Esophagus squamous epithelium (tissue), 5 donors: ENCODE measurements at regions not wholly inside any gene's neighbourhood (a gene's known extent, or its start where the extent isn't known, plus 50 kb on each side); places are given as distances from the start of the nearest gene placed in this dataset.

Experiments used
- DNase-seq: peaks from one replicate; lab custom pipeline; 2025; lab: John Stamatoyannopoulos, UW
- H3K27ac ChIP-seq, 4 donors: fragments of 200-600 bp; sonication (generic); one replicate each; pipeline ENCODE4 v1.5.1; 2016 to 2019; ENCODE audit warnings: mild to moderate bottlenecking in 1 of 4
- H3K27me3 ChIP-seq, 4 donors: fragments of 200-600 bp; sonication (generic); 1 replicate in 3 of 4; 2 replicates in 1 of 4; pipeline versions ENCODE4 v1.5.1 to v1.6.0; 2017 to 2021; ENCODE audit warnings: antibody characterized with exemption in 1 of 4
- H3K36me3 ChIP-seq, 3 donors: fragments of 200-600 bp; sonication (generic); one replicate each; pipeline ENCODE4 v1.5.1; 2016 to 2019
- H3K4me1 ChIP-seq, 3 donors: fragments of 200-600 bp; sonication (generic); one replicate each; pipeline ENCODE4 v1.5.1; 2017 to 2019
- H3K4me3 ChIP-seq, 4 donors: fragments of 200-600 bp; sonication (generic); 1 replicate in 3 of 4; 2 replicates in 1 of 4; pipeline ENCODE4 v1.5.1; 2016 to 2019; ENCODE audit warnings: mild to moderate bottlenecking in 2 of 4, moderate library complexity in 1 of 4
- H3K9me3 ChIP-seq, 3 donors: fragments of 200-600 bp; sonication (generic); one replicate each; pipeline ENCODE4 v1.5.1; 2016 to 2019
- CTCF ChIP-seq, 6 experiments: fragments of 450-650 bp in 4 of 6; fragments of 200-600 bp in 2 of 6; sonication (generic) in 2 of 6; IDR thresholded peaks; one replicate each; pipeline ENCODE4 v1.5.1; 2016 to 2019; ENCODE audit warnings: antibody characterized with exemption in 6 of 6, mild to moderate bottlenecking in 4 of 6, moderate library complexity in 4 of 6
- POLR2A ChIP-seq, 4 donors: fragments of 450-650 bp; IDR thresholded peaks; one replicate each; pipeline ENCODE4 v1.6.1; 2017; ENCODE audit warnings: antibody characterized with exemption in 4 of 4, mild to moderate bottlenecking in 4 of 4, moderate library complexity in 3 of 4
- WGBS, 2 donors: methylation state at CpG; one replicate each; pipeline ENCODE4 v1.1.5; 2018; 5-methylcytosine and 5-hydroxymethylcytosine counted together
- intact Hi-C: fragments of 100-400 bp; cut with DNase I; formaldehyde crosslinking; loops from one replicate; pipeline ENCODE4 v1.15.0; 2022
- donor health status: DM: yes; HTN: yes; CAD: no.

- no peak for TF ChIP-seq POLR2A (IDR thresholded peaks at IDR 0.05)
- TF ChIP-seq CTCF (IDR thresholded peaks at IDR 0.05), result no peak
- H3K4me3 ChIP-seq, result peak overlapping the region in 1 of 4 donors; percentile 34
- no peaks in the 10 kb centered on the region for H3K9me3 ChIP-seq
- H3K4me1 ChIP-seq, result peaks cover 13 to 38% (median 19%) of the 10 kb centered on the region in 3 donors
- peak overlapping the region; percentile 77 to 87 (median 86) for H3K27ac ChIP-seq
- 13 to 14% methylated on average over 7 of the region's 7 CpGs for WGBS, 2 donors
- H3K27me3 ChIP-seq, result no peaks in the 10 kb centered on the region
- DNase-seq, result no peak
- intact Hi-C loops, result loop anchor here (5.0 kb wide), 1 partner anchor 210 kb away; the partner anchor contains the start of gene CAV1
- no peaks in the 10 kb centered on the region for H3K36me3 ChIP-seq
These were observed 106.7 kb downstream of the TES start for GRCh38 chr7:116316838-116317628.

- intact Hi-C loops, result loop anchor here (5.0 kb wide), 1 partner anchor 209 kb away; the partner anchor contains the start of gene CAV1
- TF ChIP-seq POLR2A (IDR thresholded peaks at IDR 0.05), result no peak
These were observed 107.6 kb downstream of the TES start for GRCh38 chr7:116317907-116318306.

GRCh38 chr7:116322541-116322940, 112.2 kb downstream of the TES start:
- no peaks in the 10 kb centered on the region for H3K27me3 ChIP-seq
- WGBS, 2 donors, result 83 to 86% methylated on average over 2 of the region's 2 CpGs
- H3K27ac ChIP-seq, result no peak overlapping the region
- peaks cover 3 to 7% (median 4%) of the 10 kb centered on the region in 3 donors for H3K4me1 ChIP-seq
- no peaks in the 10 kb centered on the region for H3K9me3 ChIP-seq
- intact Hi-C loops, result no loop called here
- DNase-seq, result no peak
- H3K36me3 ChIP-seq, result no peaks in the 10 kb centered on the region
- no peak overlapping the region for H3K4me3 ChIP-seq
- no peak for TF ChIP-seq POLR2A (IDR thresholded peaks at IDR 0.05)
- TF ChIP-seq CTCF (IDR thresholded peaks at IDR 0.05), result no peak

More at GRCh38 chr7:116317907-116318306, 107.6 kb downstream of the TES start:
- Histone ChIP-seq H3K27ac (peak overlapping the region in 3 of 4 donors; percentile 77 to 86 (median 85)), H3K27me3 (no peaks in the 10 kb centered on the region), H3K4me1 (peaks cover 13 to 38% (median 19%) of the 10 kb centered on the region in 3 donors), H3K4me3 (no peak overlapping the region), H3K9me3 (no peaks in the 10 kb centered on the region), H3K36me3 (no peaks in the 10 kb centered on the region)
- WGBS, 2 donors, result 76 to 78% methylated on average over 4 of the region's 4 CpGs
- no peak for DNase-seq

- no peak overlapping the region for H3K4me3 ChIP-seq
- DNase-seq, result no peak
- no peak overlapping the region for H3K27ac ChIP-seq
- no peaks in the 10 kb centered on the region for H3K36me3 ChIP-seq
- H3K27me3 ChIP-seq, result no peaks in the 10 kb centered on the region
- TF ChIP-seq CTCF (IDR thresholded peaks at IDR 0.05) (no peak), POLR2A (IDR thresholded peaks at IDR 0.05) (no peak)
- WGBS, 2 donors, result 76 to 81% methylated on average over 2 of the region's 2 CpGs
- no peaks in the 10 kb centered on the region for H3K4me1 ChIP-seq
- H3K9me3 ChIP-seq, result no peaks in the 10 kb centered on the region
- intact Hi-C loops, result no loop called here
These were observed 114.2 kb downstream of the TES start for GRCh38 chr7:116324582-116324981.

GRCh38 chr7:116325517-116325916, 115.2 kb downstream of the TES start:
- H3K4me1 ChIP-seq, result peaks cover 0 to 6% (median 0%) of the 10 kb centered on the region in 3 donors
- H3K9me3 ChIP-seq, result no peaks in the 10 kb centered on the region
- no peak for DNase-seq
- 65 to 77% methylated on average over 3 of the region's 3 CpGs for WGBS, 2 donors
- no peaks in the 10 kb centered on the region for H3K27me3 ChIP-seq
- no peaks in the 10 kb centered on the region for H3K36me3 ChIP-seq
- H3K4me3 ChIP-seq, result no peak overlapping the region
- no peak for TF ChIP-seq POLR2A (IDR thresholded peaks at IDR 0.05)
- no peak for TF ChIP-seq CTCF (IDR thresholded peaks at IDR 0.05)
- intact Hi-C loops, result no loop called here
- no peak overlapping the region for H3K27ac ChIP-seq
